Left renal cortex interstitium (tissue), 4 donors: ENCODE measurements at regions not wholly inside any gene's neighbourhood (a gene's known extent, or its start where the extent isn't known, plus 50 kb on each side); places are given as distances from the start of the nearest gene placed in this dataset.

ENCODE experiments used
- DNase-seq, 4 donors: peaks; one replicate each; pipeline ENCODE4 v3.0.0-alpha.2; 2013; ENCODE audit warnings: low read depth in 4 of 4, low spot score in 2 of 4, missing footprints in 1 of 4

GRCh38 chr12:87136330-87136976, 880.3 kb upstream of the MGAT4C start:
- DNase-seq, result no peak

GRCh38 chr12:87127272-87127671, 871.1 kb upstream of the MGAT4C start:
- no peak for DNase-seq

- no peak for DNase-seq
These were observed 865.7 kb upstream of the MGAT4C start for GRCh38 chr12:87121896-87122295.

- DNase-seq, result no peak
These were observed 864.2 kb upstream of the MGAT4C start for GRCh38 chr12:87120440-87120839.

- DNase-seq, result no peak
These were observed 863.5 kb upstream of the MGAT4C start for GRCh38 chr12:87119713-87120112.

- no peak for DNase-seq
These were observed 861.3 kb upstream of the MGAT4C start for GRCh38 chr12:87117526-87117925.

- no peak for DNase-seq
These were observed 860.6 kb upstream of the MGAT4C start for GRCh38 chr12:87116780-87117179.

GRCh38 chr12:87112571-87113345, 856.6 kb upstream of the MGAT4C start:
- DNase-seq, result no peak

GRCh38 chr12:87107766-87108165, 851.6 kb upstream of the MGAT4C start:
- no peak for DNase-seq

- DNase-seq, result no peak
These were observed 851.1 kb upstream of the MGAT4C start for GRCh38 chr12:87107270-87107669.

GRCh38 chr12:87096082-87096585, 839.9 kb upstream of the MGAT4C start:
- no peak for DNase-seq

- DNase-seq, result no peak
These were observed 838.2 kb upstream of the MGAT4C start for GRCh38 chr12:87094356-87094755.

GRCh38 chr12:87092421-87092820, 836.2 kb upstream of the MGAT4C start:
- no peak for DNase-seq

GRCh38 chr12:87086118-87086891, 830.1 kb upstream of the MGAT4C start:
- no peak for DNase-seq

- no peak for DNase-seq
These were observed 829.1 kb upstream of the MGAT4C start for GRCh38 chr12:87085286-87085685.

GRCh38 chr12:87082756-87083155, 826.6 kb upstream of the MGAT4C start:
- no peak for DNase-seq

GRCh38 chr12:87074781-87075180, 818.6 kb upstream of the MGAT4C start:
- no peak for DNase-seq

- DNase-seq, result no peak
These were observed 810.1 kb upstream of the MGAT4C start for GRCh38 chr12:87066326-87066725.

- DNase-seq, result no peak
These were observed 803.0 kb upstream of the MGAT4C start for GRCh38 chr12:87059231-87059630.

GRCh38 chr12:87054226-87054625, 798.0 kb upstream of the MGAT4C start:
- DNase-seq, result no peak

- no peak for DNase-seq
These were observed 795.4 kb upstream of the MGAT4C start for GRCh38 chr12:87051621-87052020.
